SK-N-SH (cell line): ENCODE measurements at regions not wholly inside any gene's neighbourhood (a gene's known extent, or its start where the extent isn't known, plus 50 kb on each side); places are given as distances from the start of the nearest gene placed in this dataset.

ENCODE experiments used
- CTCF ChIA-PET: fragments of 300-600, 350-600 bp; formaldehyde crosslinking; extraction: SDS; loops from one replicate; lab custom pipeline; 2021; lab: Yijun Ruan, JAX
- POLR2A ChIA-PET: fragments of 350-600 bp; sonication (Branson Sonifier 250); formaldehyde crosslinking; extraction: SDS; loops from one replicate; lab custom pipeline; 2020; ENCODE audit warnings: antibody characterized with exemption, inconsistent platforms; lab: Yijun Ruan, JAX
- DNase-seq: peaks from one replicate; pipeline ENCODE4 v3.0.0; 2012
- H2AFZ ChIP-seq: fragments of 200-600 bp; sonication (generic); 2 replicates; pipeline ENCODE4 v1.8.1; 2016; ENCODE audit warnings: antibody characterized with exemption, mild to moderate bottlenecking, low read depth
- H3F3A ChIP-seq: fragments of 200-600 bp; sonication (generic); replicated peaks from 2 replicates; pipeline ENCODE3; 2016; ENCODE audit warnings: antibody characterized with exemption, mild to moderate bottlenecking; ENCODE audit not compliant: insufficient read depth
- H3K27ac ChIP-seq, 2 experiments: fragments of 200-500 bp in 1 of 2; fragments of 200-600 bp in 1 of 2; sonication (Bioruptor generic) in 1 of 2; sonication (generic), shearing (Covaris generic) in 1 of 2; 2 replicates each; pipeline versions ENCODE4 v1.5.1 to v1.6.1; 2014 to 2016; ENCODE audit warnings: low read depth in 2 of 2, inconsistent platforms in 1 of 2, low read length in 1 of 2, mild to moderate bottlenecking in 1 of 2, mixed read lengths in 1 of 2
- H3K27me3 ChIP-seq: fragments of 200-600 bp; sonication (generic), shearing (Covaris generic); 2 replicates; pipeline ENCODE4 v1.6.1; 2016; ENCODE audit warnings: mixed run types; ENCODE audit not compliant: insufficient read depth
- H3K36me3 ChIP-seq, 2 experiments: fragments of 200-500 bp in 1 of 2; fragments of 200-600 bp in 1 of 2; sonication (Bioruptor generic) in 1 of 2; sonication (generic) in 1 of 2; replicated peaks in 1 of 2; 2 replicates each; pipeline versions ENCODE3 to v1.5.1; 2014 to 2016; ENCODE audit warnings: low read length in 1 of 2, mild to moderate bottlenecking in 1 of 2; ENCODE audit not compliant: insufficient read depth in 2 of 2, control insufficient read depth in 1 of 2
- H3K4me1 ChIP-seq, 2 experiments: fragments of 200-500 bp in 1 of 2; fragments of 200-600 bp in 1 of 2; sonication (Bioruptor generic) in 1 of 2; sonication (generic), shearing (Covaris generic) in 1 of 2; 2 replicates each; pipeline versions ENCODE4 v1.5.1 to v1.6.1; 2014 to 2016; ENCODE audit warnings: low read depth in 1 of 2, low read length in 1 of 2, mixed run types in 1 of 2; ENCODE audit not compliant: insufficient read depth in 2 of 2, control insufficient read depth in 1 of 2
- H3K4me2 ChIP-seq: fragments of 200-600 bp; sonication (generic), shearing (Covaris generic); 2 replicates; pipeline ENCODE4 v1.6.1; 2017; ENCODE audit warnings: mixed run types
- H3K4me3 ChIP-seq, 2 experiments: fragments of 200-500 bp in 1 of 2; fragments of 200-600 bp in 1 of 2; sonication (Bioruptor generic) in 1 of 2; sonication (generic), shearing (Covaris generic) in 1 of 2; 2 replicates each; pipeline versions ENCODE4 v1.5.1 to v1.8.1; 2014 to 2016; ENCODE audit warnings: low read depth in 2 of 2, inconsistent platforms in 1 of 2, low read length in 1 of 2, mild to moderate bottlenecking in 1 of 2, mixed read lengths in 1 of 2, moderate library complexity in 1 of 2
- H3K79me2 ChIP-seq: fragments of 200-600 bp; sonication (generic); 2 replicates; pipeline ENCODE4 v1.8.1; 2017; ENCODE audit warnings: mild to moderate bottlenecking; ENCODE audit not compliant: insufficient read depth
- H3K9ac ChIP-seq: fragments of 200-600 bp; sonication (generic); 2 replicates; pipeline ENCODE4 v1.6.1; 2017; ENCODE audit warnings: mixed run types
- H3K9me2 ChIP-seq: fragments of 200-600 bp; sonication (generic); 2 replicates; pipeline ENCODE4 v1.6.1; 2017; ENCODE audit warnings: mixed run types
- H3K9me3 ChIP-seq: fragments of 200-600 bp; sonication (generic); 2 replicates; pipeline ENCODE4 v1.6.1; 2017; ENCODE audit warnings: mixed run types, mild to moderate bottlenecking, moderate library complexity
- H4K20me1 ChIP-seq: fragments of 200-600 bp; sonication (generic); 2 replicates; pipeline ENCODE4 v1.6.1; 2017; ENCODE audit warnings: mild to moderate bottlenecking, mixed run types; ENCODE audit not compliant: insufficient read depth
- EP300 ChIP-seq, 2 experiments: IDR thresholded peaks; 2 replicates each; pipeline versions ENCODE4 v1.4.0 to v1.6.1; 2012; ENCODE audit warnings: borderline replicate concordance in 1 of 2, low read depth in 1 of 2, low read length in 1 of 2
- EZH2phosphoT487 ChIP-seq: fragments of 200-600 bp; sonication (generic); IDR thresholded peaks from 2 replicates; pipeline ENCODE4 v1.6.1; 2017; ENCODE audit warnings: low read depth, mixed run types, mild to moderate bottlenecking, antibody characterized with exemption, moderate library complexity, borderline replicate concordance
- IRF3 ChIP-seq: fragments of 150-350 bp; IDR thresholded peaks from 2 replicates; pipeline ENCODE4 v1.6.1; 2016; ENCODE audit warnings: mild to moderate bottlenecking, low read depth, low read length
- JUND ChIP-seq: IDR thresholded peaks from 2 replicates; pipeline ENCODE4 v1.4.0; 2012
- MEF2A ChIP-seq: IDR thresholded peaks from 2 replicates; pipeline ENCODE4 v1.4.0; 2012; ENCODE audit warnings: low read depth, borderline replicate concordance
- NRF1 ChIP-seq: IDR thresholded peaks from 2 replicates; pipeline ENCODE4 v1.6.1; 2012; ENCODE audit warnings: low read depth, mild to moderate bottlenecking, low read length
- POLR2AphosphoS5 ChIP-seq: IDR thresholded peaks from 2 replicates; pipeline ENCODE4 v1.6.1; 2012; ENCODE audit warnings: low read depth, low read length
- RAD21 ChIP-seq: IDR thresholded peaks from 2 replicates; pipeline ENCODE4 v1.6.1; 2012; ENCODE audit warnings: mild to moderate bottlenecking, low read length
- REST ChIP-seq: IDR thresholded peaks from 2 replicates; pipeline ENCODE4 v1.6.1; 2012; ENCODE audit warnings: mild to moderate bottlenecking, low read depth, low read length, moderate library complexity
- RFX5 ChIP-seq: IDR thresholded peaks from 2 replicates; pipeline ENCODE4 v1.6.1; 2012; ENCODE audit warnings: mild to moderate bottlenecking, improper control_type of control experiment, low read length
- TAF1 ChIP-seq: IDR thresholded peaks from 2 replicates; pipeline ENCODE4 v1.6.1; 2012; ENCODE audit warnings: low read depth, mild to moderate bottlenecking, low read length, moderate library complexity, borderline replicate concordance
- TEAD4 ChIP-seq: IDR thresholded peaks from 2 replicates; pipeline ENCODE4 v1.4.0; 2012; ENCODE audit warnings: mild to moderate bottlenecking, borderline replicate concordance; ENCODE audit not compliant: insufficient read depth
- USF1 ChIP-seq: IDR thresholded peaks from 2 replicates; pipeline ENCODE4 v1.4.0; 2012; ENCODE audit warnings: low read depth, borderline replicate concordance
- YY1 ChIP-seq: IDR thresholded peaks from 2 replicates; pipeline ENCODE4 v1.4.0; 2012; ENCODE audit warnings: low read depth, mild to moderate bottlenecking
- WGBS: methylation state at CpG from one replicate; pipeline ENCODE4 v1.1.6; 2017; ENCODE audit warnings: low lambda C conversion rate; 5-methylcytosine and 5-hydroxymethylcytosine counted together

- TF ChIP-seq EZH2phosphoT487 (no peak), REST (no peak), JUND (no peak)
- Histone ChIP-seq H3K79me2 (no peaks in the 10 kb centered on the region), H3K9ac (no peak overlapping the region), H3K4me2 (no peak overlapping the region), H3F3A (no peaks in the 10 kb centered on the region), H3K9me3 (no peaks in the 10 kb centered on the region), H3K4me1 (no peaks in the 10 kb centered on the region), H3K4me3 (no peak overlapping the region), H3K36me3 (no peaks in the 10 kb centered on the region), H3K27ac (no peak overlapping the region), H3K9me2 (no peaks in the 10 kb centered on the region), H3K27me3 (no peaks in the 10 kb centered on the region), H4K20me1 (no peaks in the 10 kb centered on the region), H2AFZ (no peak overlapping the region)
- no peak for DNase-seq
- 31% methylated on average over 4 of the region's 4 CpGs for WGBS
- ChIA-PET CTCF (no interaction called here), POLR2A (no interaction called here)
Measured at GRCh38 chr3:41041462-41041861, 157.8 kb upstream of the CTNNB1 start.

GRCh38 chr3:41041899-41042298 is 157.4 kb upstream of the CTNNB1 start:
- 25% methylated on average over 1 of the region's 1 CpG for WGBS
- DNase-seq = no peak
- Histone ChIP-seq H3K9me2 (no peaks in the 10 kb centered on the region), H3K4me3 (no peak overlapping the region), H3K27me3 (no peaks in the 10 kb centered on the region), H3K9ac (no peak overlapping the region), H4K20me1 (no peaks in the 10 kb centered on the region), H3K27ac (no peak overlapping the region), H3K79me2 (no peaks in the 10 kb centered on the region), H2AFZ (no peak overlapping the region), H3K9me3 (no peaks in the 10 kb centered on the region), H3K4me2 (no peak overlapping the region), H3F3A (no peaks in the 10 kb centered on the region), H3K36me3 (no peaks in the 10 kb centered on the region), H3K4me1 (no peaks in the 10 kb centered on the region)
- POLR2A ChIA-PET = no interaction called here
- CTCF ChIA-PET = interaction anchor here (0.7 kb wide), 1 partner anchor 424 kb away, joined by 3 read pairs; no protein-coding TSS in a partner anchor
- no peak for TF ChIP-seq TEAD4
- TF ChIP-seq RFX5 = no peak
- no peak for TF ChIP-seq EP300 (IDR thresholded peaks at IDR 0.05; ENCODE audit: borderline replicate concordance in 1 of 2, low read depth in 1 of 2, low read length in 1 of 2)

GRCh38 chr3:41044523-41044922 is 154.8 kb upstream of the CTNNB1 start:
- no peak overlapping the region for H3K9ac ChIP-seq
- no peaks in the 10 kb centered on the region for H3F3A ChIP-seq
- no peaks in the 10 kb centered on the region for H3K79me2 ChIP-seq
- TF ChIP-seq POLR2AphosphoS5 (no peak), NRF1 (no peak), TEAD4 (no peak), IRF3 (no peak), YY1 (no peak), USF1 (no peak), TAF1 (no peak), EP300 (IDR thresholded peaks at IDR 0.05; ENCODE audit: borderline replicate concordance in 1 of 2, low read depth in 1 of 2, low read length in 1 of 2) (no peak), RAD21 (no peak), EZH2phosphoT487 (no peak), MEF2A (no peak)
- POLR2A ChIA-PET = no interaction called here
- H3K9me2 ChIP-seq = no peaks in the 10 kb centered on the region
- H3K4me3 ChIP-seq = no peak overlapping the region
- H2AFZ ChIP-seq = no peak overlapping the region
- no peaks in the 10 kb centered on the region for H3K4me1 ChIP-seq
- CTCF ChIA-PET = no interaction called here
- no peak overlapping the region for H3K27ac ChIP-seq
- no peaks in the 10 kb centered on the region for H3K27me3 ChIP-seq
- H4K20me1 ChIP-seq = no peaks in the 10 kb centered on the region
- H3K36me3 ChIP-seq = no peaks in the 10 kb centered on the region
- no peak for DNase-seq
- H3K9me3 ChIP-seq = no peaks in the 10 kb centered on the region
- WGBS = 30% methylated on average over 2 of the region's 5 CpGs
- H3K4me2 ChIP-seq = no peak overlapping the region
